ENCODE measurements at regions not wholly inside any gene's neighbourhood (a gene's known extent, or its start where the extent isn't known, plus 50 kb on each side); places are given as distances from the start of the nearest gene placed in this dataset.

- no peak for TF ChIP-seq CHD7 (IDR thresholded peaks at IDR 0.05; ENCODE audit: insufficient replicate concordance, low read length)
- no peak for TF ChIP-seq CEBPB (IDR thresholded peaks at IDR 0.05; ENCODE audit: low read depth, low read length)
- TF ChIP-seq POLR2AphosphoS5 (IDR thresholded peaks at IDR 0.05; ENCODE audit: low read depth, low read length): no peak
- TF ChIP-seq SUZ12 (IDR thresholded peaks at IDR 0.05; ENCODE audit: low read length): no peak
- TF ChIP-seq RXRA (IDR thresholded peaks at IDR 0.05; ENCODE audit: insufficient read depth, low read depth, low read length): no peak
- TF ChIP-seq ATF2 (IDR thresholded peaks at IDR 0.05; ENCODE audit: low read length): no peak
Observed at GRCh38 chr2:15073664-15074063, 441.1 kb downstream of the LRATD1 start (continued).
